ENCODE measurements at regions not wholly inside any gene's neighbourhood (a gene's known extent, or its start where the extent isn't known, plus 50 kb on each side); places are given as distances from the start of the nearest gene placed in this dataset.
A peak's percentile ranks its signal among the peaks of the same experiment; 100 is the strongest.

GRCh38 chr20:11550657-11551338 lies 366.9 kb upstream of the BTBD3 start:
- no peak for DNase-seq

- DNase-seq = no peak
Measured at GRCh38 chr20:11551479-11551878, 366.2 kb upstream of the BTBD3 start.

- DNase-seq = peak; percentile 5
Measured at GRCh38 chr20:11553603-11554002, 364.1 kb upstream of the BTBD3 start.

- DNase-seq = no peak
Measured at GRCh38 chr20:11555510-11555909, 362.2 kb upstream of the BTBD3 start.

- no peak for DNase-seq
Measured at GRCh38 chr20:11556410-11556809, 361.3 kb upstream of the BTBD3 start.

GRCh38 chr20:11564491-11564890 lies 353.2 kb upstream of the BTBD3 start:
- no peak for DNase-seq

- no peak for DNase-seq
Measured at GRCh38 chr20:11569163-11569562, 348.5 kb upstream of the BTBD3 start.

GRCh38 chr20:11573507-11573906 lies 344.2 kb upstream of the BTBD3 start:
- no peak for DNase-seq

- no peak for DNase-seq
Measured at GRCh38 chr20:11581271-11581670, 336.4 kb upstream of the BTBD3 start.

GRCh38 chr20:11582060-11582459 lies 335.6 kb upstream of the BTBD3 start:
- no peak for DNase-seq

- DNase-seq = no peak
Measured at GRCh38 chr20:11585752-11586352, 331.8 kb upstream of the BTBD3 start.

- DNase-seq = no peak
Measured at GRCh38 chr20:11588875-11589274, 328.8 kb upstream of the BTBD3 start.

- no peak for DNase-seq
Measured at GRCh38 chr20:11591965-11592364, 325.7 kb upstream of the BTBD3 start.

GRCh38 chr20:11604339-11604738 lies 313.4 kb upstream of the BTBD3 start:
- DNase-seq = no peak

GRCh38 chr20:11607047-11607446 lies 310.6 kb upstream of the BTBD3 start:
- no peak for DNase-seq

- no peak for DNase-seq
Measured at GRCh38 chr20:11608736-11609135, 309.0 kb upstream of the BTBD3 start.

GRCh38 chr20:11624704-11625103 lies 293.0 kb upstream of the BTBD3 start:
- no peak for DNase-seq

GRCh38 chr20:11626551-11626950 lies 291.1 kb upstream of the BTBD3 start:
- DNase-seq = no peak

- no peak for DNase-seq
Measured at GRCh38 chr20:11642866-11643265, 274.8 kb upstream of the BTBD3 start.

GRCh38 chr20:11646359-11646758 lies 271.3 kb upstream of the BTBD3 start:
- no peak for DNase-seq

- DNase-seq = no peak
Measured at GRCh38 chr20:11650566-11650965, 267.1 kb upstream of the BTBD3 start.

- DNase-seq = no peak
Measured at GRCh38 chr20:11651138-11651537, 266.6 kb upstream of the BTBD3 start.

GRCh38 chr20:11651647-11652046 lies 266.0 kb upstream of the BTBD3 start:
- DNase-seq = no peak

- DNase-seq = no peak
Measured at GRCh38 chr20:11652128-11652527, 265.6 kb upstream of the BTBD3 start.

GRCh38 chr20:11654766-11655165 lies 262.9 kb upstream of the BTBD3 start:
- DNase-seq = no peak
